PC-3 (cell line): ENCODE measurements at regions not wholly inside any gene's neighbourhood (a gene's known extent, or its start where the extent isn't known, plus 50 kb on each side); places are given as distances from the start of the nearest gene placed in this dataset.

Experiments used
- ATAC-seq: fragments of 200-7000 bp; cut with Tn5 transposase; 2 replicates; pipeline ENCODE4 v1.9.1; 2020; ENCODE audit warnings: mild to moderate bottlenecking, moderate library complexity
- BruUV-seq: library from RNA; stranded (reverse); fragments of 400-500 nt; replicated peaks from 2 replicates; lab custom pipeline; 2021; lab: Mats Ljungman, UMichigan
- CTCF ChIA-PET: fragments of 300-600 bp; sonication (Branson Sonifier 250); formaldehyde crosslinking; loops from one replicate; lab custom pipeline; 2022; ENCODE audit warnings: antibody characterized with exemption; lab: Charles Lee
- POLR2A ChIA-PET: fragments of 300-600 bp; sonication (Branson Sonifier 250); formaldehyde crosslinking; loops from one replicate; lab custom pipeline; 2022; ENCODE audit warnings: antibody characterized with exemption; ENCODE audit not compliant: unreplicated experiment; lab: Charles Lee
- DNase-seq: peaks from one replicate; pipeline ENCODE4 v3.0.0-alpha.2; 2015
- H2AFZ ChIP-seq: fragments of 300-600 bp; sonication (generic); 2 replicates; pipeline ENCODE4 v1.6.0; 2016; ENCODE audit warnings: antibody characterized with exemption, low read length
- H3F3A ChIP-seq: fragments of 300-600 bp; sonication (generic); one replicate; pipeline ENCODE4 v1.6.0; 2017; ENCODE audit warnings: antibody characterized with exemption, low read length, control low read depth, mild to moderate bottlenecking; ENCODE audit not compliant: unreplicated experiment
- H3K27ac ChIP-seq: fragments of 300-600 bp; sonication (generic); 2 replicates; pipeline ENCODE4 v1.5.1; 2016; ENCODE audit warnings: mild to moderate bottlenecking, low read length
- H3K27me3 ChIP-seq: fragments of 300-600 bp; sonication (generic); 2 replicates; pipeline ENCODE4 v1.6.1; 2016; ENCODE audit warnings: low read length, mixed read lengths
- H3K36me3 ChIP-seq: fragments of 300-600 bp; sonication (generic); 2 replicates; pipeline ENCODE4 v1.6.1; 2016; ENCODE audit warnings: low read depth, mixed run types, low read length, mixed read lengths
- H3K4me1 ChIP-seq: fragments of 300-600 bp; sonication (generic); 2 replicates; pipeline ENCODE4 v1.5.1; 2016; ENCODE audit warnings: low read length; ENCODE audit not compliant: insufficient read depth
- H3K4me2 ChIP-seq: fragments of 300-600 bp; sonication (generic); 2 replicates; pipeline ENCODE4 v1.6.0; 2016; ENCODE audit warnings: low read length
- H3K4me3 ChIP-seq: fragments of 300-600 bp; sonication (generic); 2 replicates; pipeline ENCODE4 v1.5.1; 2016; ENCODE audit warnings: mild to moderate bottlenecking, low read length, mixed read lengths
- H3K79me2 ChIP-seq: fragments of 300-600 bp; sonication (generic); 2 replicates; pipeline ENCODE4 v1.6.1; 2017; ENCODE audit warnings: low read length, mixed read lengths
- H3K9ac ChIP-seq: fragments of 300-600 bp; sonication (generic); 2 replicates; pipeline ENCODE4 v1.6.0; 2016; ENCODE audit warnings: mild to moderate bottlenecking, low read length
- H3K9me2 ChIP-seq: fragments of 300-600 bp; sonication (generic); replicated peaks from 2 replicates; pipeline ENCODE4 v1.6.1; 2016; ENCODE audit warnings: mixed run types, low read length, mixed read lengths
- H3K9me3 ChIP-seq: fragments of 300-600 bp; sonication (generic); 2 replicates; pipeline ENCODE4 v1.6.1; 2016; ENCODE audit warnings: low read length, mixed read lengths
- H4K20me1 ChIP-seq: fragments of 300-600 bp; sonication (generic); 2 replicates; pipeline ENCODE4 v1.6.1; 2016; ENCODE audit warnings: low read length, mixed read lengths
- EZH2 ChIP-seq: fragments of 300-600 bp; sonication (generic); IDR thresholded peaks from one replicate; pipeline ENCODE4 v1.6.1; 2017; ENCODE audit warnings: antibody characterized with exemption, mild to moderate bottlenecking, low read length; ENCODE audit not compliant: unreplicated experiment
- EZH2phosphoT487 ChIP-seq: fragments of 300-600 bp; sonication (generic); IDR thresholded peaks from 2 replicates; pipeline ENCODE4 v1.6.1; 2018; ENCODE audit warnings: mild to moderate bottlenecking, antibody characterized with exemption, low read length, borderline replicate concordance
- intact Hi-C: fragments of 100-400 bp; cut with micrococcal nuclease; formaldehyde crosslinking; loops from 2 replicates; pipeline ENCODE4 v1.9.0; 2023
- TF ChIP-seq, protein P1 (sequence below): fragments of 300-600 bp; sonication (generic); conservative IDR thresholded peaks from 2 replicates; pipeline ENCODE4 v1.5.1; 2017; ENCODE audit warnings: antibody characterized with exemption, low read depth, mild to moderate bottlenecking, low read length

DNA sequence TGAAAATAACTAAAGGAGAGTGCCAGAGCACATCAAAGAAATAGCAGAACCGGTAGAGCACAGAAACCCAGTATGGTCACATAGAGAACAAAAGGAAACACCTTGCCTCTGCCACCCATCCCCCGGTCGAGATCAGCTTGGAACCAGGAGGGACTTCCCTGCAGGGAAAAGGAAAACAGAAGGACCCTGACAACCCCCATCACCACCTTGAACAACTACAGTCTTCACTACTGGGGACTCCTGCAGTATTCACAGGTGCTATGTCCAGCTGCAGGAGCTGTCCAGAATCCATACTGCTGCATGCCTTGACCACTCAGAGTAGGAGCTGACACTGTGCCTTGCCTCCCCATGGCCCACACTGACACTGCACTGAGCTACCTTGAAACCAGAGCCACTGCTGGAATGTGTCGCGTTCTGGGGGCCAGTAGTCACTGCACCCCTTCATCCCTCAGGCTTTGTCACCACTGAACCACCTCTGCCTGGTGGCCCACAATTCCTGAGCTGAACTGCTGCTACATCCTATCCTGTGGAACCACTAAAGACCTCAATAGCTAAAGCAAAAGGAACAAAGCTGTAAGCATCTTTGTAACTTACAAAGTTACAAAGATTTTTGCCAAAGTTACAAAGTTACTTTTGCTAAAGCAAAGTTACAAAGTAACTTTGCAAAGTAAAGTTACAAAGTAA lies 66.8 kb downstream of the TRIL start:
- ATAC-seq (no peak), DNase-seq (no peak)
- Histone ChIP-seq H3K79me2 (no peaks in the 10 kb centered on the region), H3K4me1 (no peaks in the 10 kb centered on the region), H3K27me3 (no peaks in the 10 kb centered on the region), H3K9me2 (no peaks in the 10 kb centered on the region), H3K36me3 (no peaks in the 10 kb centered on the region), H3K4me3 (no peak overlapping the region), H3K4me2 (no peak overlapping the region), H4K20me1 (no peaks in the 10 kb centered on the region), H3K9ac (no peak overlapping the region), H3K27ac (no peak overlapping the region), H2AFZ (no peak overlapping the region), H3F3A (no peaks in the 10 kb centered on the region), H3K9me3 (no peaks in the 10 kb centered on the region)
- no TSS peak for BruUV-seq
- ChIA-PET CTCF (no interaction called here), POLR2A (no interaction called here)
- TF ChIP-seq, protein P1, sequence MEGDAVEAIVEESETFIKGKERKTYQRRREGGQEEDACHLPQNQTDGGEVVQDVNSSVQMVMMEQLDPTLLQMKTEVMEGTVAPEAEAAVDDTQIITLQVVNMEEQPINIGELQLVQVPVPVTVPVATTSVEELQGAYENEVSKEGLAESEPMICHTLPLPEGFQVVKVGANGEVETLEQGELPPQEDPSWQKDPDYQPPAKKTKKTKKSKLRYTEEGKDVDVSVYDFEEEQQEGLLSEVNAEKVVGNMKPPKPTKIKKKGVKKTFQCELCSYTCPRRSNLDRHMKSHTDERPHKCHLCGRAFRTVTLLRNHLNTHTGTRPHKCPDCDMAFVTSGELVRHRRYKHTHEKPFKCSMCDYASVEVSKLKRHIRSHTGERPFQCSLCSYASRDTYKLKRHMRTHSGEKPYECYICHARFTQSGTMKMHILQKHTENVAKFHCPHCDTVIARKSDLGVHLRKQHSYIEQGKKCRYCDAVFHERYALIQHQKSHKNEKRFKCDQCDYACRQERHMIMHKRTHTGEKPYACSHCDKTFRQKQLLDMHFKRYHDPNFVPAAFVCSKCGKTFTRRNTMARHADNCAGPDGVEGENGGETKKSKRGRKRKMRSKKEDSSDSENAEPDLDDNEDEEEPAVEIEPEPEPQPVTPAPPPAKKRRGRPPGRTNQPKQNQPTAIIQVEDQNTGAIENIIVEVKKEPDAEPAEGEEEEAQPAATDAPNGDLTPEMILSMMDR = no peak
- no peak for TF ChIP-seq EZH2phosphoT487
- no peak for TF ChIP-seq EZH2
- intact Hi-C loops = no loop called here

DNA sequence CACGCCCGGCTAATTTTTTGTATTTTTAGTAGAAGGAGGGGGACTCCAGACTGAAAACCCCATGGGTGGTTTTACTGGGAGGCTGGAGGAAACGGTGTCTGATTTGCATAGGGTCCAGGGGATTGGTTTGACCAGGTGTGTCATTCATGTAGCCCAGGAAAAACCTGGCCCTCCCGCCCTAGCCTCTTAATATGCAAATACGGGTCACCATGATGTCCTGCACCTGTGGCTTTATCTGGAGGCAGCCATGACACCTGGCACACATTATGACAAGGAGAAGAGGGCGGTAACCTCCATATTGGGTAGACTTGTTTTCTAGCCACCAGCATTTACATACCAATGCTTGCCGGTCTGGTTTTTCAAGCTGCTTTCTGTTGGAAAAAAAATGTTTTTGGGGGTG lies 68.0 kb downstream of the TRIL start:
- Histone ChIP-seq H3K79me2 (no peaks in the 10 kb centered on the region), H3K9me3 (no peaks in the 10 kb centered on the region), H3K36me3 (no peaks in the 10 kb centered on the region), H3K4me1 (no peaks in the 10 kb centered on the region), H3K27ac (no peak overlapping the region), H3K4me3 (no peak overlapping the region), H3K9ac (no peak overlapping the region), H4K20me1 (no peaks in the 10 kb centered on the region), H3F3A (no peaks in the 10 kb centered on the region), H3K9me2 (no peaks in the 10 kb centered on the region), H2AFZ (peak overlapping the region; percentile 9; the same call in 1 of the 2 replicates), H3K4me2 (no peak overlapping the region), H3K27me3 (no peaks in the 10 kb centered on the region)
- CTCF ChIA-PET = no interaction called here
- intact Hi-C loops = no loop called here
- ATAC-seq (no peak), DNase-seq (no peak)
- no TSS peak for BruUV-seq
- TF ChIP-seq EZH2 = no peak
- no peak for TF ChIP-seq EZH2phosphoT487
- TF ChIP-seq, protein P1 = no peak
- POLR2A ChIA-PET = no interaction called here

DNA sequence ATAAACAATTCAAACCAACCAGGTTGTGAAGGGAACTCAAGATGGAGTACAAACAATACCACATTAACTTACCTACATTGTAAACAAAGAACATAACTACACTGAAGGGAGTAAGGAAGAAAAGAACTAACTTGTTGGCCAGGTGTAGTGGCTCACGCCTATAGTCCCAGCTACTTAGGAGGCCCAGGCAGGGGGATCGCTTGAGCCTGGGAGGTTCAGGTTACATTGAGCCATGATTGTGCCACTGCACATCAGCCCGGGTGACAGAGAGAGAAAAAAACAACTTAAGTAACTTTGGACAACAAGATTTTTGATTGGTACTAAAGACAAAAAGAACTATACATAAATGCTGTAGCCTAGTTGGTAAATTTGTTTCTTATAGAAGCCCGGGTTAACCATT lies 68.8 kb downstream of the TRIL start:
- CTCF ChIA-PET = no interaction called here
- no peak overlapping the region for H3K9ac ChIP-seq
- intact Hi-C loops = no loop called here
- no peak overlapping the region for H3K4me2 ChIP-seq
- H2AFZ ChIP-seq = no peak overlapping the region
- H3K79me2 ChIP-seq = no peaks in the 10 kb centered on the region
- no TSS peak for BruUV-seq
- no peak overlapping the region for H3K27ac ChIP-seq
- no peaks in the 10 kb centered on the region for H3K36me3 ChIP-seq
- no peak overlapping the region for H3K4me3 ChIP-seq
- H3F3A ChIP-seq = no peaks in the 10 kb centered on the region
- H4K20me1 ChIP-seq = no peaks in the 10 kb centered on the region
- no peaks in the 10 kb centered on the region for H3K9me3 ChIP-seq
- POLR2A ChIA-PET = no interaction called here
- no peaks in the 10 kb centered on the region for H3K27me3 ChIP-seq
- H3K9me2 ChIP-seq = no peaks in the 10 kb centered on the region
- TF ChIP-seq EZH2 (no peak), EZH2phosphoT487 (no peak)
- TF ChIP-seq, protein P1 = no peak
- ATAC-seq = no peak
- H3K4me1 ChIP-seq = no peaks in the 10 kb centered on the region
- DNase-seq = no peak
